Uterus (tissue), 3 donors: ENCODE measurements at regions not wholly inside any gene's neighbourhood (a gene's known extent, or its start where the extent isn't known, plus 50 kb on each side); places are given as distances from the start of the nearest gene placed in this dataset.

ENCODE experiments used
- DNase-seq, 2 donors: peaks; one replicate each; pipeline ENCODE4 v3.0.0-alpha.2; 2019 to 2020
- H3K27ac ChIP-seq, 2 donors: fragments of 200-600 bp; sonication (generic); 1 replicate in 1 of 2; 2 replicates in 1 of 2; pipeline ENCODE4 v1.5.1; 2016 to 2018
- H3K27me3 ChIP-seq, 2 donors: fragments of 200-600 bp; sonication (generic); one replicate each; pipeline ENCODE4 v1.5.1; 2018 to 2019; ENCODE audit warnings: control low read depth in 1 of 2
- H3K36me3 ChIP-seq, 2 donors: fragments of 200-600 bp; sonication (generic); one replicate each; pipeline ENCODE4 v1.5.1; 2019; ENCODE audit warnings: control low read depth in 1 of 2
- H3K4me1 ChIP-seq, 2 donors: fragments of 200-600 bp; sonication (generic); one replicate each; pipeline ENCODE4 v1.5.1; 2018 to 2019; ENCODE audit warnings: control low read depth in 1 of 2
- H3K4me3 ChIP-seq, 2 donors: fragments of 200-600 bp; sonication (generic); 1 replicate in 1 of 2; 2 replicates in 1 of 2; pipeline ENCODE4 v1.5.1; 2018 to 2019; ENCODE audit warnings: mild to moderate bottlenecking in 1 of 2
- H3K9me3 ChIP-seq, 2 donors: fragments of 200-600 bp; sonication (generic); one replicate each; pipeline ENCODE4 v1.5.1; 2019; ENCODE audit warnings: control low read depth in 1 of 2
- CTCF ChIP-seq, 4 experiments: fragments of 200-600 bp in 2 of 4; fragments of 450-650 bp in 2 of 4; sonication (generic) in 2 of 4; IDR thresholded peaks; one replicate each; pipeline ENCODE4 v1.5.1; 2016 to 2019; ENCODE audit warnings: antibody characterized with exemption in 4 of 4, mild to moderate bottlenecking in 2 of 4, moderate library complexity in 1 of 4
- POLR2A ChIP-seq, 2 donors: fragments of 450-650 bp; IDR thresholded peaks; one replicate each; pipeline ENCODE4 v1.6.1; 2016; ENCODE audit warnings: antibody characterized with exemption in 2 of 2, mild to moderate bottlenecking in 1 of 2, moderate library complexity in 1 of 2
- intact Hi-C: fragments of 100-400 bp; cut with DNase I; formaldehyde crosslinking; loops from one replicate; pipeline ENCODE4 v1.15.1; 2023; ENCODE audit warnings: low total_unique reads
- donor health status: DM: yes; HTN: yes; CAD: no.

- no peak for DNase-seq
- H3K27me3 ChIP-seq = no peaks in the 10 kb centered on the region
- no peak overlapping the region for H3K4me3 ChIP-seq
- TF ChIP-seq CTCF (IDR thresholded peaks at IDR 0.05) (no peak), POLR2A (IDR thresholded peaks at IDR 0.05) (no peak)
- no peaks in the 10 kb centered on the region for H3K4me1 ChIP-seq
- H3K9me3 ChIP-seq = no peaks in the 10 kb centered on the region
- H3K27ac ChIP-seq = no peak overlapping the region
- intact Hi-C loops = no loop called here
- no peaks in the 10 kb centered on the region for H3K36me3 ChIP-seq
Observed at GRCh38 chr6:22399693-22400092, 102.9 kb upstream of the PRL start.

GRCh38 chr6:22401206-22401605 lies 104.4 kb upstream of the PRL start:
- Histone ChIP-seq H3K4me1 (no peaks in the 10 kb centered on the region), H3K9me3 (no peaks in the 10 kb centered on the region), H3K27ac (no peak overlapping the region), H3K36me3 (no peaks in the 10 kb centered on the region), H3K27me3 (no peaks in the 10 kb centered on the region), H3K4me3 (no peak overlapping the region)
- DNase-seq = no peak
- intact Hi-C loops = no loop called here
- TF ChIP-seq CTCF (IDR thresholded peaks at IDR 0.05) (no peak), POLR2A (IDR thresholded peaks at IDR 0.05) (no peak)

GRCh38 chr6:22401932-22402331 lies 105.1 kb upstream of the PRL start:
- H3K4me3 ChIP-seq = no peak overlapping the region
- no peaks in the 10 kb centered on the region for H3K4me1 ChIP-seq
- TF ChIP-seq CTCF (IDR thresholded peaks at IDR 0.05) (no peak), POLR2A (IDR thresholded peaks at IDR 0.05) (no peak)
- DNase-seq = no peak
- intact Hi-C loops = no loop called here
- H3K27me3 ChIP-seq = no peaks in the 10 kb centered on the region
- H3K27ac ChIP-seq = no peak overlapping the region
- no peaks in the 10 kb centered on the region for H3K36me3 ChIP-seq
- no peaks in the 10 kb centered on the region for H3K9me3 ChIP-seq

GRCh38 chr6:22409486-22409885 lies 112.7 kb upstream of the PRL start:
- no peak overlapping the region for H3K27ac ChIP-seq
- H3K27me3 ChIP-seq = no peaks in the 10 kb centered on the region
- H3K4me3 ChIP-seq = no peak overlapping the region
- no peaks in the 10 kb centered on the region for H3K9me3 ChIP-seq
- TF ChIP-seq POLR2A (IDR thresholded peaks at IDR 0.05) (no peak), CTCF (IDR thresholded peaks at IDR 0.05) (no peak)
- DNase-seq = no peak
- intact Hi-C loops = no loop called here
- no peaks in the 10 kb centered on the region for H3K4me1 ChIP-seq
- no peaks in the 10 kb centered on the region for H3K36me3 ChIP-seq

- no peak for TF ChIP-seq POLR2A (IDR thresholded peaks at IDR 0.05)
- no peak for TF ChIP-seq CTCF (IDR thresholded peaks at IDR 0.05)
- H3K27me3 ChIP-seq = no peaks in the 10 kb centered on the region
- peak overlapping the region; percentile 38 to 57 for H3K27ac ChIP-seq
- DNase-seq = peak in 1 of 2 donors; percentile 24
- H3K4me1 ChIP-seq = no peaks in the 10 kb centered on the region
- no peaks in the 10 kb centered on the region for H3K36me3 ChIP-seq
- no peaks in the 10 kb centered on the region for H3K9me3 ChIP-seq
- intact Hi-C loops = no loop called here
- no peak overlapping the region for H3K4me3 ChIP-seq
Observed at GRCh38 chr6:22411376-22412105, 114.7 kb upstream of the PRL start.
